Lower leg skin (tissue), 4 donors: ENCODE measurements at regions not wholly inside any gene's neighbourhood (a gene's known extent, or its start where the extent isn't known, plus 50 kb on each side); places are given as distances from the start of the nearest gene placed in this dataset.
A peak's percentile ranks its signal among the peaks of the same experiment; 100 is the strongest.
"Not testable (repeated sequence)": the region's sequence is repeated elsewhere in the genome, so short reads cannot be mapped to it uniquely, and the experiment has no call there.

ENCODE experiments used
- DNase-seq, 2 donors: peaks; one replicate each; pipeline ENCODE4 v3.0.0-alpha.2; 2019; ENCODE audit warnings: low spot score in 2 of 2
- H3K4me3 ChIP-seq: fragments of 200-600 bp; sonication (generic); 2 replicates; pipeline ENCODE4 v1.5.1; 2017; ENCODE audit warnings: mild to moderate bottlenecking, low read depth; ENCODE audit not compliant: poor library complexity, severe bottlenecking
- POLR2A ChIP-seq, 2 donors: fragments of 450-650 bp; IDR thresholded peaks; one replicate each; pipeline ENCODE4 v1.6.1; 2016 to 2017; ENCODE audit warnings: antibody characterized with exemption in 2 of 2, mild to moderate bottlenecking in 1 of 2, moderate library complexity in 1 of 2
- WGBS, 2 donors: methylation state at CpG; one replicate each; pipeline ENCODE4 v1.1.5; 2018; 5-methylcytosine and 5-hydroxymethylcytosine counted together
- intact Hi-C: fragments of 100-400 bp; cut with DNase I; formaldehyde crosslinking; loops from one replicate; pipeline ENCODE4 v1.15.0; 2023; ENCODE audit warnings: low total_unique reads
- TF ChIP-seq, protein P1 (sequence below), 3 donors: fragments of 450-650 bp; IDR thresholded peaks; one replicate each; pipeline ENCODE4 v1.5.1; 2016; ENCODE audit warnings: antibody characterized with exemption in 3 of 3, mild to moderate bottlenecking in 3 of 3, moderate library complexity in 2 of 3

- intact Hi-C loops, result no loop called here
- 27 to 31% methylated on average over 10 of the region's 10 CpGs for WGBS, 2 donors
- H3K4me3 ChIP-seq, result no peak overlapping the region
- TF ChIP-seq POLR2A (IDR thresholded peaks at IDR 0.05), result no peak
- TF ChIP-seq, protein P1, sequence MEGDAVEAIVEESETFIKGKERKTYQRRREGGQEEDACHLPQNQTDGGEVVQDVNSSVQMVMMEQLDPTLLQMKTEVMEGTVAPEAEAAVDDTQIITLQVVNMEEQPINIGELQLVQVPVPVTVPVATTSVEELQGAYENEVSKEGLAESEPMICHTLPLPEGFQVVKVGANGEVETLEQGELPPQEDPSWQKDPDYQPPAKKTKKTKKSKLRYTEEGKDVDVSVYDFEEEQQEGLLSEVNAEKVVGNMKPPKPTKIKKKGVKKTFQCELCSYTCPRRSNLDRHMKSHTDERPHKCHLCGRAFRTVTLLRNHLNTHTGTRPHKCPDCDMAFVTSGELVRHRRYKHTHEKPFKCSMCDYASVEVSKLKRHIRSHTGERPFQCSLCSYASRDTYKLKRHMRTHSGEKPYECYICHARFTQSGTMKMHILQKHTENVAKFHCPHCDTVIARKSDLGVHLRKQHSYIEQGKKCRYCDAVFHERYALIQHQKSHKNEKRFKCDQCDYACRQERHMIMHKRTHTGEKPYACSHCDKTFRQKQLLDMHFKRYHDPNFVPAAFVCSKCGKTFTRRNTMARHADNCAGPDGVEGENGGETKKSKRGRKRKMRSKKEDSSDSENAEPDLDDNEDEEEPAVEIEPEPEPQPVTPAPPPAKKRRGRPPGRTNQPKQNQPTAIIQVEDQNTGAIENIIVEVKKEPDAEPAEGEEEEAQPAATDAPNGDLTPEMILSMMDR (IDR thresholded peaks at IDR 0.05), result no peak
- DNase-seq, result no peak
Measured at GRCh38 chrX:997631-998137, 214.8 kb downstream of the CRLF2 start.

DNA sequence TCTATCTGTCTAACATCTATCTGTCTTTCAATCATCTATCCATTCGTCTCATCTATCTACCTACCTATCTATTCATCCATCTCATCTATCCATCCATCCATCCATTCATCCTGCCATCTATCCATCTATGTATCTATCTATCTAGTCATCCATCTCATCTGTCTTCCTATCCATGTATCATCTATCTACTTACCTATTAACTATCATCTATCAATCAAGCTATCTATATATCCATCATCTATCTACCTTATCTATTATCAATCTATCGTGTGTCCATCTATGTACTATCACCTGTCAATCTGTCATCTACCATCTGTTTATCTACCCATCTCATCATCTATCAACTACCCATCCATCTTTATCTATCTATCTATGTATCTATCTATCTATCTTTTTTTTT lies 217.7 kb downstream of the CRLF2 start:
- H3K4me3 ChIP-seq, result no peak overlapping the region
- 89 to 95% methylated on average over 2 of the region's 2 CpGs for WGBS, 2 donors
- DNase-seq, result no peak
- intact Hi-C loops, result no loop called here
- TF ChIP-seq, protein P1 (IDR thresholded peaks at IDR 0.05), result no peak
- no peak for TF ChIP-seq POLR2A (IDR thresholded peaks at IDR 0.05)

- WGBS, 2 donors, result 6 to 77% methylated on average over 25 of the region's 25 CpGs
- intact Hi-C loops, result no loop called here
Measured at GRCh38 chrX:989959-990510, 222.4 kb downstream of the CRLF2 start.

DNA sequence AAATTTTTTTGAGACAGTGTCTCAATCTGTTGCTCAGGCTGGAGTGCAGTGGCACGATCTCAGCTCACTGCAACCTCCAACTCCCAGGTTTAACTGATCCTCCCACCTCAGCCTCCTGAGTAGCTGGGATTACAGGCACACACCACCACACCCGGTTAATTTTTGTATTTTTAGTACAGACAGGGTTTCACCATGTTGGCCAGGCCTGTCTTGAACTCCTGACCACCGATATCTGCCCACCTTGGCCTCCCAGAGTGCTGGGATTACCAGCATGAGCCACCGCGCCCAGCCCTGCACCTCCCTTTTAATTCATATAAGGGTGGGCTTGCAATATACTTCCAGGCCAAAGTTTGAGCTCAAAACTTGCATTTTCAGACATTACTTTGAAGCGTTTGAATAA lies 223.9 kb downstream of the CRLF2 start:
- WGBS, 2 donors, result 85 to 95% methylated on average over 6 of the region's 6 CpGs
- H3K4me3 ChIP-seq, intact Hi-C loops: not testable (repeated sequence)
- DNase-seq, result peak in 1 of 2 donors; percentile 56

More at GRCh38 chrX:989959-990510, 222.4 kb downstream of the CRLF2 start:
- TF ChIP-seq, protein P1 (IDR thresholded peaks at IDR 0.05), result no peak
- TF ChIP-seq POLR2A (IDR thresholded peaks at IDR 0.05), result no peak
- no peak overlapping the region for H3K4me3 ChIP-seq
- peak; percentile 16 to 91 for DNase-seq

DNA sequence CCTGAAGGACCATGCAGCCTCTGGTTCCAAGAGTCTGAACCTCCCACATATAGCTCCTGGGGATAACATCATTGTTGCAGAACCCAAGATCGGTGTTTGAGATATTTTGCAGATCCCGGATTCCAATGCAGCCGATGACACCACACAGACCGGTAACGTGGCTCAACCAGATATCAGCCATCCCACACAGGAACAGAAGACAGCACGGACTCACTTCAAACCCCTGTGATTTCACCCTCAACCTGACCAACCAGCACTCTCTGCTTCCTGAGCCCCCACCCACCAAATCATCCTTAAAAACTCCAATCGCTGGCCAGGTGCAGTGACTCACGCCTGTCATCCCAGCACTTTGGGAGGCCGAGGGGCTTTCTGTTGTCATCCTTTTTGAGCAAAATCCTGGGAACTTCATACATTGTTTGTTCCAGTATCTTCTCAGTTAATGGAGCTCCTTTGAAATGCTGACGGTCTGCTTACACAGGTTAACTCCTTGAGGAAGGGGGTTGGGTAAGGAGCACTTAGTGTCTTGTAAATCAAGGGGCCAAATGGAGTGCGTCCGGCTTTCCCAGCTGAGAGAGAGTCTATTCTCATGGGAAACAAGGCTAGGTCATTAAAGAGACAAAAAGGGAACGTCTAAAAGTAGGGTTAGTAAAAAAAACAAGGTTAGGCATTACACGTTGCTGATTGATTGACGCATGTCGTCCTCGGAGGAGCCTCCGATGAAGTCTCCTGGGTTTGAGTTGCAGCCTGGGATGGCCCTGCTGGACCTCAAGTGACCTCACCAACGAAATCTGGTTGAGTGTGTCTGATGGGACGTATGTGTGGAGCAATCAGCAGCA lies 230.4 kb downstream of the CRLF2 start:
- intact Hi-C loops, result no loop called here
- WGBS, 2 donors, result 12 to 14% methylated on average over 20 of the region's 20 CpGs
- no peak for TF ChIP-seq POLR2A (IDR thresholded peaks at IDR 0.05)
- TF ChIP-seq, protein P1 (IDR thresholded peaks at IDR 0.05), result no peak
- peak in 1 of 2 donors; percentile 42 for DNase-seq
- no peak overlapping the region for H3K4me3 ChIP-seq

DNA sequence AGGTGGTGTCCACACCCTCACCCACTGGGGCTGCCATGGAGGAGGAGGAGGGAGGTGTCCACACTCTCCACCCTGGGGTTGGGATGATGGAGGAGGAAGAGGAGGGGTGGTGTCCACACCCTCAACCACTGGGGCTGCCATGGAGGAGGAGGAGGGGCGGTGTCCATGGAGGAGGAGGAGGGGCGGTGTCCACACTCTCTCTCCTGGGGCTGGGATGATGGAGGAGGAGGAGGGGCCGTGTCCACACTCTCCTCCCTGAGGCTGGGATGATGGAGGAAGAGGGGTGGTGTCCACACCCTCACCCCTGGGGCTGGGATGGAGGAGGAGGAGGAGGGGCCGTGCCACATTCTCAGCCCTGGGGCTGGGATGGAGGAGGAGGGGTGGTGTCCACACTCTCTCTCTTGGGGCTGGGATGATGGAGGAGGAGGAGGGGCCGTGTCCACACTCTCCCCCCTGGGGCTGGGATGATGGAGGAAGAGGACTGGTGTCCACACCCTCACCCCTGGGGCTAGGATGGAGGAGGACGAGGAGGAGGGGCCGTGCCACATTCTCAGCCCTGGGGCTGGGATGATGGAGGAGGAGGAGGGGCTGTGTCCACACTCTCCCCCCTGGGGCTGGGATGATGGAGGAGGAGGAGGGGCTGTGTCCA lies 231.7 kb downstream of the CRLF2 start:
- intact Hi-C loops, result no loop called here
- WGBS, 2 donors, result 41% methylated on average over 6 to 7 of the region's 7 CpGs
- H3K4me3 ChIP-seq, result no peak overlapping the region
- peak in 1 of 2 donors; percentile 50 for DNase-seq
- no peak for TF ChIP-seq POLR2A (IDR thresholded peaks at IDR 0.05)
- TF ChIP-seq, protein P1 (IDR thresholded peaks at IDR 0.05), result no peak

DNA sequence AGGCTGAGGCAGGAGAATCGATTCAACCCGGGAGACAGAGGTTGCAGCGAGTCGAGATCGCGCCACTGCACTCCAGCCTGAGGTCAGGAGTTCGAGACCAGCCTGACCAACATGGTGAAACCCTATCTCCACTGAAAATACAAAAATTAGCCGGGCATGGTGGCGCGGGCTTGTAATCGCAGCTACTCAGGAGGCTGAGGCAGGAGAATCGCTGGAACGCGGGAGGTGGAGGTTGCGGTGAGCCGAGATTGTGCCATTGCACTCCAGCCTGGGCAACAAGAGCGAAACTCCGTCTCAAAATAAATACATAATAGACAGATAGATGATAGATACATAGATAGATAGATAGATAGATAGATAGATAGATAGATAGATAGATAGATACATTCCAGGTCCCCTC lies 233.3 kb downstream of the CRLF2 start:
- WGBS, 2 donors, result 92 to 96% methylated on average over 18 of the region's 18 CpGs
- H3K4me3 ChIP-seq, intact Hi-C loops: not testable (repeated sequence)
- DNase-seq, result peak in 1 of 2 donors; percentile 70
